ENCODE measurements at regions not wholly inside any gene's neighbourhood (a gene's known extent, or its start where the extent isn't known, plus 50 kb on each side); places are given as distances from the start of the nearest gene placed in this dataset.

DNA sequence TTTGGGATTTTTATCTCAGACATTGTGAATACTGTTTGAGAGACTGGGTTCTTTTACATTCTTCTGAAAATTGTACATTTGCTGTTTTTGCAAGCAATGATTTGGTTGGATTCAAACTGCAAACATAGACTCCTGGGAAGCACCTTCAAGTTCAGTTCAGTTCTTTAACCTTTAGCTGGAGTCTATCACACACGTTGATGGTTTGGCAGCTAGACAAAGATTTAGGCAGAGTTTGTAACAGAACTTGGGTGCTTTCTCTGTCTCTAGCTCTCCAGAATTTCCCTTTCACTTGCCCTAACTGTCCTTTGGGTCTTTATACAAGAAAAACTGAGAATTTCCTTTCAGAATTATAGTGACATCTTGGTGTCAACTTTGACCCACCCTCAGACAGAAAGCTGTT, 556.6 kb downstream of the DIAPH3 start:
- DNase-seq: no peak

DNA sequence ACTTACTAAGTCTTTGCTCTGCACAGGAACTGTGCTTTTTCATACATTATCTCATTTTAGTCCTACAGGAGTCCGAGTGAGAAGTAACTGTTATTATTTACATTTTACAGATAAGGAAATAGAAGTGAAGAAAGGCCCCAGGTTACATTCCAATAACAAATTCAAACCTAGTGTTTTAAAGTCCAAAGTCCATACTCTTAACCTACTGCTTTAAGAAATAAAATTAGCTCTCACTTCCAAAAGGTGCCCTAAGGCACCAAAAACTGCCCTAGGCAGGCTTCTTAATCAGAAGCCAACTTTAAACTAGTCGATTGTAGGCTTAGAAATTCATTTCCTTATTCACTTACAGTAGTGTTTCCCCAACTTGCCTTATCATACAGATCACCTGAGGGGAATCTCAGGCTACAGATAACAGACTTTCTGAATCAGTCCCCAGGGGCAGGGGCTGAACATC, 555.9 kb downstream of the DIAPH3 start:
- no peak for DNase-seq

DNA sequence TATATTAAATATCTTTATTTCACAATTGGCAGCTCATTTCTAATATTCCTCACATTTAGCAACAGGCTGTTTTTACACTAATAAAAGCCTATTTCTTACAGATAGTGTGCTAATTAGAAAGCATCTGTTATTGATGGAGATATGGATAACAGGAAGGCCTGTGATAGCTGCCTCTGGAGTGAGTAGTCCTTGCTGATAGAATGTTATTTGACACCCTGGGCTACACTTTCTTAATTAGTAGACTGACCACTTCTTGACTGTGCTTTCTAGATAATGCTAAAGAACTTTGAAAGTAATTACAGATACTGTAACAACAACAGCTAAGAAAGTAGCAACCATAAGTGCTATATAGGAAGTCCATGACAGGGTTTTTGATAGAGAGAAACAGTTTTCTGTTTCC, 554.3 kb downstream of the DIAPH3 start:
- no peak for DNase-seq

Data from NCI-H2029 treated with DMSO at 0.1 percent for 48 hours (cell line).